PC-3 (cell line): ENCODE measurements at regions not wholly inside any gene's neighbourhood (a gene's known extent, or its start where the extent isn't known, plus 50 kb on each side); places are given as distances from the start of the nearest gene placed in this dataset.

ENCODE experiments used
- ATAC-seq: fragments of 200-7000 bp; cut with Tn5 transposase; 2 replicates; pipeline ENCODE4 v1.9.1; 2020; ENCODE audit warnings: mild to moderate bottlenecking, moderate library complexity
- BruUV-seq: library from RNA; stranded (reverse); fragments of 400-500 nt; replicated peaks from 2 replicates; lab custom pipeline; 2021; lab: Mats Ljungman, UMichigan
- CTCF ChIA-PET: fragments of 300-600 bp; sonication (Branson Sonifier 250); formaldehyde crosslinking; loops from one replicate; lab custom pipeline; 2022; ENCODE audit warnings: antibody characterized with exemption; lab: Charles Lee
- POLR2A ChIA-PET: fragments of 300-600 bp; sonication (Branson Sonifier 250); formaldehyde crosslinking; loops from one replicate; lab custom pipeline; 2022; ENCODE audit warnings: antibody characterized with exemption; ENCODE audit not compliant: unreplicated experiment; lab: Charles Lee
- DNase-seq: peaks from one replicate; pipeline ENCODE4 v3.0.0-alpha.2; 2015
- H2AFZ ChIP-seq: fragments of 300-600 bp; sonication (generic); 2 replicates; pipeline ENCODE4 v1.6.0; 2016; ENCODE audit warnings: antibody characterized with exemption, low read length
- H3F3A ChIP-seq: fragments of 300-600 bp; sonication (generic); one replicate; pipeline ENCODE4 v1.6.0; 2017; ENCODE audit warnings: antibody characterized with exemption, low read length, control low read depth, mild to moderate bottlenecking; ENCODE audit not compliant: unreplicated experiment
- H3K27ac ChIP-seq: fragments of 300-600 bp; sonication (generic); 2 replicates; pipeline ENCODE4 v1.5.1; 2016; ENCODE audit warnings: mild to moderate bottlenecking, low read length
- H3K27me3 ChIP-seq: fragments of 300-600 bp; sonication (generic); 2 replicates; pipeline ENCODE4 v1.6.1; 2016; ENCODE audit warnings: low read length, mixed read lengths
- H3K36me3 ChIP-seq: fragments of 300-600 bp; sonication (generic); 2 replicates; pipeline ENCODE4 v1.6.1; 2016; ENCODE audit warnings: low read depth, mixed run types, low read length, mixed read lengths
- H3K4me1 ChIP-seq: fragments of 300-600 bp; sonication (generic); 2 replicates; pipeline ENCODE4 v1.5.1; 2016; ENCODE audit warnings: low read length; ENCODE audit not compliant: insufficient read depth
- H3K4me2 ChIP-seq: fragments of 300-600 bp; sonication (generic); 2 replicates; pipeline ENCODE4 v1.6.0; 2016; ENCODE audit warnings: low read length
- H3K4me3 ChIP-seq: fragments of 300-600 bp; sonication (generic); 2 replicates; pipeline ENCODE4 v1.5.1; 2016; ENCODE audit warnings: mild to moderate bottlenecking, low read length, mixed read lengths
- H3K79me2 ChIP-seq: fragments of 300-600 bp; sonication (generic); 2 replicates; pipeline ENCODE4 v1.6.1; 2017; ENCODE audit warnings: low read length, mixed read lengths
- H3K9ac ChIP-seq: fragments of 300-600 bp; sonication (generic); 2 replicates; pipeline ENCODE4 v1.6.0; 2016; ENCODE audit warnings: mild to moderate bottlenecking, low read length
- H3K9me2 ChIP-seq: fragments of 300-600 bp; sonication (generic); replicated peaks from 2 replicates; pipeline ENCODE4 v1.6.1; 2016; ENCODE audit warnings: mixed run types, low read length, mixed read lengths
- H3K9me3 ChIP-seq: fragments of 300-600 bp; sonication (generic); 2 replicates; pipeline ENCODE4 v1.6.1; 2016; ENCODE audit warnings: low read length, mixed read lengths
- H4K20me1 ChIP-seq: fragments of 300-600 bp; sonication (generic); 2 replicates; pipeline ENCODE4 v1.6.1; 2016; ENCODE audit warnings: low read length, mixed read lengths
- EZH2 ChIP-seq: fragments of 300-600 bp; sonication (generic); IDR thresholded peaks from one replicate; pipeline ENCODE4 v1.6.1; 2017; ENCODE audit warnings: antibody characterized with exemption, mild to moderate bottlenecking, low read length; ENCODE audit not compliant: unreplicated experiment
- EZH2phosphoT487 ChIP-seq: fragments of 300-600 bp; sonication (generic); IDR thresholded peaks from 2 replicates; pipeline ENCODE4 v1.6.1; 2018; ENCODE audit warnings: mild to moderate bottlenecking, antibody characterized with exemption, low read length, borderline replicate concordance
- intact Hi-C: fragments of 100-400 bp; cut with micrococcal nuclease; formaldehyde crosslinking; loops from 2 replicates; pipeline ENCODE4 v1.9.0; 2023
- TF ChIP-seq, protein P1 (sequence below): fragments of 300-600 bp; sonication (generic); conservative IDR thresholded peaks from 2 replicates; pipeline ENCODE4 v1.5.1; 2017; ENCODE audit warnings: antibody characterized with exemption, low read depth, mild to moderate bottlenecking, low read length

DNA sequence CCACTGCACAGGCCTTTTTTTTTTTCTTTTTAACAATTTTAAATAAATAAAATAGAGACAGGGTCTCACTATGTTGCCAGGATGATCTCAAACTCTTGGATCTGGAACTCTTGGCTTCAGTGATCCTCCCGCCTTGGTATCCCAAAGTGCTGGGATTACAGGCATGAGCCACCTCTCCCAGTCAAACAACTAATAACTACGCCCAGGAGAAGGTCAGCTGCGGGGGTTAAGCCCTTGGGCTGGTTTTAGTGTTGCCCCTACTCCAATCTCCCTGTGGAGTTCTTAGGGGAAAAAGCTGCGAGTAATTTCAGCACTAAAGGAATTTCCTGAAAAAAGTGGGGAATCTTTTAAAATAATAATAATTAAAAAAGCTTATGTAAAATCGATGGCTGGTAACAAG, 96.4 kb upstream of the XPO1 start:
- H3K27me3 ChIP-seq: no peaks in the 10 kb centered on the region
- ChIA-PET POLR2A (no interaction called here), CTCF (no interaction called here)
- H3K4me3 ChIP-seq: no peak overlapping the region
- no peak overlapping the region for H3K27ac ChIP-seq
- H3K36me3 ChIP-seq: no peaks in the 10 kb centered on the region
- ATAC-seq (no peak), DNase-seq (no peak)
- H3K9ac ChIP-seq: no peak overlapping the region
- no peak overlapping the region for H3K4me2 ChIP-seq
- peaks cover 8% of the 10 kb centered on the region for H3K4me1 ChIP-seq
- no peak overlapping the region for H2AFZ ChIP-seq
- H3F3A ChIP-seq: no peaks in the 10 kb centered on the region
- H3K9me2 ChIP-seq: no peaks in the 10 kb centered on the region
- no TSS peak for BruUV-seq
- TF ChIP-seq, protein P1, sequence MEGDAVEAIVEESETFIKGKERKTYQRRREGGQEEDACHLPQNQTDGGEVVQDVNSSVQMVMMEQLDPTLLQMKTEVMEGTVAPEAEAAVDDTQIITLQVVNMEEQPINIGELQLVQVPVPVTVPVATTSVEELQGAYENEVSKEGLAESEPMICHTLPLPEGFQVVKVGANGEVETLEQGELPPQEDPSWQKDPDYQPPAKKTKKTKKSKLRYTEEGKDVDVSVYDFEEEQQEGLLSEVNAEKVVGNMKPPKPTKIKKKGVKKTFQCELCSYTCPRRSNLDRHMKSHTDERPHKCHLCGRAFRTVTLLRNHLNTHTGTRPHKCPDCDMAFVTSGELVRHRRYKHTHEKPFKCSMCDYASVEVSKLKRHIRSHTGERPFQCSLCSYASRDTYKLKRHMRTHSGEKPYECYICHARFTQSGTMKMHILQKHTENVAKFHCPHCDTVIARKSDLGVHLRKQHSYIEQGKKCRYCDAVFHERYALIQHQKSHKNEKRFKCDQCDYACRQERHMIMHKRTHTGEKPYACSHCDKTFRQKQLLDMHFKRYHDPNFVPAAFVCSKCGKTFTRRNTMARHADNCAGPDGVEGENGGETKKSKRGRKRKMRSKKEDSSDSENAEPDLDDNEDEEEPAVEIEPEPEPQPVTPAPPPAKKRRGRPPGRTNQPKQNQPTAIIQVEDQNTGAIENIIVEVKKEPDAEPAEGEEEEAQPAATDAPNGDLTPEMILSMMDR: no peak
- TF ChIP-seq EZH2: no peak
- TF ChIP-seq EZH2phosphoT487: no peak
- H3K9me3 ChIP-seq: no peaks in the 10 kb centered on the region
- intact Hi-C loops: loop anchor here (10.0 kb wide), 1 partner anchor 150 kb away; no protein-coding TSS in a partner anchor
- H3K79me2 ChIP-seq: no peaks in the 10 kb centered on the region
- H4K20me1 ChIP-seq: no peaks in the 10 kb centered on the region

DNA sequence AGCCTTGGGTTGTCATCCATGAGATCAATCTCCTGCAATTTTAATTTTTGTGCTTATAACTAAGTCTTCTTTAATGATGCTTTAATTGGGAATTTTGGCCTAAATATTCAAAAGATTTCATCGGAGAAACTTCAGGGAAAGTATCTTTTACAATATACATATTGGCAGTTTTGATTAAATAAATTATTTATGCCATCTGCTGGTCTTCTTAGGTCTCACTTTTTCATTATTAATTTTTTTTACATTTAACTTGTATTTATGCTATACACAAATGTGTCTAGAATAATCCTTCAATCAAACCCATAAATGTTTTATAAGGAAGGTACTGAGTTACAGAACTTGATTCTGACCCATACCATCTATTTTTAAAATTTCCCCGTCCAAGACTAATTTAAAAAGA, 95.1 kb upstream of the XPO1 start:
- H2AFZ ChIP-seq: no peak overlapping the region
- peak; percentile 7 for DNase-seq
- H3K9ac ChIP-seq: no peak overlapping the region
- H3K9me2 ChIP-seq: no peaks in the 10 kb centered on the region
- H3K9me3 ChIP-seq: no peaks in the 10 kb centered on the region
- no peak for ATAC-seq
- BruUV-seq: no TSS peak
- peaks cover 8% of the 10 kb centered on the region for H3K4me1 ChIP-seq
- POLR2A ChIA-PET: no interaction called here
- no peaks in the 10 kb centered on the region for H3K27me3 ChIP-seq
- CTCF ChIA-PET: no interaction called here
- intact Hi-C loops: loop anchor here (2.0 to 10.0 kb wide), 2 partner anchors 148 to 498 kb away; no protein-coding TSS in a partner anchor
- no peak for TF ChIP-seq EZH2phosphoT487
- TF ChIP-seq, protein P1: 0 out of 2 replicates have a peak, but pooled peaks have one; percentile 45
- H4K20me1 ChIP-seq: no peaks in the 10 kb centered on the region
- H3K4me3 ChIP-seq: no peak overlapping the region
- no peak overlapping the region for H3K4me2 ChIP-seq
- no peak overlapping the region for H3K27ac ChIP-seq
- H3K36me3 ChIP-seq: no peaks in the 10 kb centered on the region
- H3F3A ChIP-seq: no peaks in the 10 kb centered on the region
- no peaks in the 10 kb centered on the region for H3K79me2 ChIP-seq

DNA sequence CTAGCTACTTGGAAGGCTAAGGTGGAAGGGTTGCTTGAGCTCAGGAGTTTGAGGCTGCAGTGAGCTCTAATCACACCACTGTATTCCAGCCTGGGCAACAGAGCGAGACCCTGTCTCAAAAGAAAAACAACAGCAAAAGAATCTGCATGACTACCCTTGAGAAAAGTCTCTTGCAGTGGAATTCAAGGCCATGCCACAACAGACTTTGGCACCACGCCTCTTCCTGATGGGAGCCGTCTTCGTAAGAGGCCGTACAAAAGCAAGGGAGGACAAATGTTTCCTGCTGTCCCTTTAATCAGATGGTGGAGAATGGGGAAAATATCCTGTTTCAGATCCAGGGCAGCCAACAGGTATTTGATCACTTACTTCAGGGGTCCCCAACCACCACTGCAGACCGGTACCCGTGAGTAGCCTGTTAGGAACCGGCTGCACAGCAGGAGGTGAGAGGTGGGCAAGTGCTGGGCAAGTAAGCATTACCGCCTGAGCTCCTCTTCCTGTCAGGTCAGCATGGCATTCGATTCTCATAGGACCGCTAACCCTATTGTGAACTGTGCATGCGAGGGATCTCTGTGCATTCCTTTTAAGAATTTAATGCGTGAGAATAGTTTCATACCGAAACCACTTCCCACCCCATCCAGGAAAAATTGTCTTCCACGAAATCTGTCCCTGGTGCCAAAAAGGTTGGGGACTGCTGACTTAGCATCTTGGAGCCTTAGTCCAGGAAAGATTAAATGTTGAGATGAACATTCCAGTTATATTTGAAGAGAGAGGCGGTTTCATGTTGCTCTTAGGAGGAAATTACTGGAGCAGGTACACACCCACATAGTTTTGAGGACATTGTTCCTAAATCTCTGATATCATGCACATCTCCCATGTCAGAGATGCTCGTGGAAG, 94.4 kb upstream of the XPO1 start:
- Histone ChIP-seq H3F3A (no peaks in the 10 kb centered on the region), H3K4me3 (no peak overlapping the region), H3K4me1 (peaks cover 8% of the 10 kb centered on the region), H3K9ac (no peak overlapping the region), H2AFZ (no peak overlapping the region), H3K4me2 (no peak overlapping the region), H3K9me3 (no peaks in the 10 kb centered on the region), H4K20me1 (no peaks in the 10 kb centered on the region), H3K9me2 (no peaks in the 10 kb centered on the region), H3K27me3 (no peaks in the 10 kb centered on the region), H3K79me2 (no peaks in the 10 kb centered on the region), H3K36me3 (no peaks in the 10 kb centered on the region), H3K27ac (no peak overlapping the region)
- TF ChIP-seq EZH2: no peak
- no peak for TF ChIP-seq EZH2phosphoT487
- TF ChIP-seq, protein P1: no peak
- CTCF ChIA-PET: interaction anchor here (1.5 kb wide), 1 partner anchor 497 kb away, joined by 4 read pairs; no protein-coding TSS in a partner anchor
- intact Hi-C loops: loop anchor here (2.0 to 10.0 kb wide), 2 partner anchors 148 to 498 kb away; no protein-coding TSS in a partner anchor
- BruUV-seq: no TSS peak
- DNase-seq (no peak), ATAC-seq (no peak)
- POLR2A ChIA-PET: no interaction called here
